ENCODE measurements at regions not wholly inside any gene's neighbourhood (a gene's known extent, or its start where the extent isn't known, plus 50 kb on each side); places are given as distances from the start of the nearest gene placed in this dataset.

- TF ChIP-seq POLR2AphosphoS5 (IDR thresholded peaks at IDR 0.05; ENCODE audit: borderline replicate concordance, low read depth, low read length) (no peak), EZH2 (IDR thresholded peaks at IDR 0.05) (no peak), FOXP2 (optimal IDR thresholded peaks at IDR 0.05; ENCODE audit: control extremely low read depth, extremely low read length, insufficient read depth) (no peak)
These were observed 51.9 kb upstream of the NMUR2 start for GRCh38 chr5:152456815-152457443.

Measured in SK-N-MC (cell line).